PFSK-1 (cell line): ENCODE measurements at regions not wholly inside any gene's neighbourhood (a gene's known extent, or its start where the extent isn't known, plus 50 kb on each side); places are given as distances from the start of the nearest gene placed in this dataset.

Experiments
- FOXP2 ChIP-seq: optimal IDR thresholded peaks from 2 replicates; pipeline ENCODE3; 2011; ENCODE audit warnings: borderline replicate concordance, control low read depth, inconsistent platforms; ENCODE audit not compliant: insufficient read depth; ENCODE audit errors: extremely low read length, extremely low read depth
- POLR2AphosphoS5 ChIP-seq: IDR thresholded peaks from 2 replicates; pipeline ENCODE4 v1.6.1; 2012; ENCODE audit warnings: low read depth, mild to moderate bottlenecking, control low read depth, low read length, moderate library complexity
- SIN3A ChIP-seq: IDR thresholded peaks from 2 replicates; pipeline ENCODE4 v1.6.1; 2012; ENCODE audit warnings: mild to moderate bottlenecking, low read length, moderate library complexity, borderline replicate concordance; ENCODE audit not compliant: insufficient read depth
- TAF1 ChIP-seq: IDR thresholded peaks from 2 replicates; pipeline ENCODE4 v1.6.1; 2012; ENCODE audit warnings: low read length, control low read depth, borderline replicate concordance; ENCODE audit not compliant: insufficient read depth
- TF ChIP-seq, protein P1 (sequence below), 2 experiments: IDR thresholded peaks; 2 replicates each; pipeline versions ENCODE4 v1.6.1 to v1.8.0; 2011 to 2012; ENCODE audit warnings: low read depth in 2 of 2, low read length in 2 of 2, control low read depth in 1 of 2, inconsistent platforms in 1 of 2, mild to moderate bottlenecking in 1 of 2, moderate library complexity in 1 of 2; ENCODE audit not compliant: insufficient read depth in 1 of 2

DNA sequence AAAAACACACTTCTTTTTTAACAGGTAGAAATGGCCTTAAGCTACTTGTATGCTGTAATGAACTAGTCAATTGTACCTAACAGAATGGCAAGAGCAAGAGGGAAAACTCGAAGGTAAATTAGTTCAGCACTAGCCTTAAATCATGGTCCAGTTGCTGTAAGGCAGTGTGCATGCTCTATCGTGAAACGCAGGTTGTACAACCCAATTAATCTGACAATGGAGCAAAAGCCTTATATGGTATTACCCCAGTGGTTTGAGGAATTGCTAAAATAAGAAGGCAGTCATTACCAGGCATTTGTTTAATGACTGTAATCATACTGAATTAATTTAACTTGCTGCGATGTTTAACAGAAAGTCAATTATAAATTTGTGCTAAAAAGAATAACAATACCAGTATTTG is 69.3 kb upstream of the SOX4 start:
- no peak for TF ChIP-seq SIN3A
- TF ChIP-seq FOXP2: no peak
- TF ChIP-seq TAF1: no peak
- no peak for TF ChIP-seq POLR2AphosphoS5
- TF ChIP-seq, protein P1, sequence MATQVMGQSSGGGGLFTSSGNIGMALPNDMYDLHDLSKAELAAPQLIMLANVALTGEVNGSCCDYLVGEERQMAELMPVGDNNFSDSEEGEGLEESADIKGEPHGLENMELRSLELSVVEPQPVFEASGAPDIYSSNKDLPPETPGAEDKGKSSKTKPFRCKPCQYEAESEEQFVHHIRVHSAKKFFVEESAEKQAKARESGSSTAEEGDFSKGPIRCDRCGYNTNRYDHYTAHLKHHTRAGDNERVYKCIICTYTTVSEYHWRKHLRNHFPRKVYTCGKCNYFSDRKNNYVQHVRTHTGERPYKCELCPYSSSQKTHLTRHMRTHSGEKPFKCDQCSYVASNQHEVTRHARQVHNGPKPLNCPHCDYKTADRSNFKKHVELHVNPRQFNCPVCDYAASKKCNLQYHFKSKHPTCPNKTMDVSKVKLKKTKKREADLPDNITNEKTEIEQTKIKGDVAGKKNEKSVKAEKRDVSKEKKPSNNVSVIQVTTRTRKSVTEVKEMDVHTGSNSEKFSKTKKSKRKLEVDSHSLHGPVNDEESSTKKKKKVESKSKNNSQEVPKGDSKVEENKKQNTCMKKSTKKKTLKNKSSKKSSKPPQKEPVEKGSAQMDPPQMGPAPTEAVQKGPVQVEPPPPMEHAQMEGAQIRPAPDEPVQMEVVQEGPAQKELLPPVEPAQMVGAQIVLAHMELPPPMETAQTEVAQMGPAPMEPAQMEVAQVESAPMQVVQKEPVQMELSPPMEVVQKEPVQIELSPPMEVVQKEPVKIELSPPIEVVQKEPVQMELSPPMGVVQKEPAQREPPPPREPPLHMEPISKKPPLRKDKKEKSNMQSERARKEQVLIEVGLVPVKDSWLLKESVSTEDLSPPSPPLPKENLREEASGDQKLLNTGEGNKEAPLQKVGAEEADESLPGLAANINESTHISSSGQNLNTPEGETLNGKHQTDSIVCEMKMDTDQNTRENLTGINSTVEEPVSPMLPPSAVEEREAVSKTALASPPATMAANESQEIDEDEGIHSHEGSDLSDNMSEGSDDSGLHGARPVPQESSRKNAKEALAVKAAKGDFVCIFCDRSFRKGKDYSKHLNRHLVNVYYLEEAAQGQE (IDR thresholded peaks at IDR 0.05; ENCODE audit: insufficient read depth in 1 of 2, low read depth in 2 of 2, low read length in 2 of 2): no peak

DNA sequence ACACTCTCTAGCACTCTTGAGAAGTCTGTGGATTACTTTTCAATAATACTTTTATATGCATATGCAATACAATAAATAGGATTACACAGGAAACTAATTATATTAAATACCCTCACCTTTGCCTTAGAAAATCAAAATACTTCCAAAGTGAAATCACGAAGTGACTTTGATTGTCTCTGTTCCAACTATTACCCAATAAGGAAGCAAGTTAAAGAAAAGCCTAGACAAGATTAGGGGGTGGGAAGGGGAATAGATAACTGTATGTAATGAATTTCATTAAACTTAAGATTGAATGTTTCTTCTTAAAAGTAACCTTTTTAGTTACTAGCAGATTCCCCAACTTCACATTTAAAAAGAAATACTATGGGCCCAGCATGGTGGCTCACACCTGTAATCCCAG is 66.6 kb upstream of the SOX4 start:
- TF ChIP-seq TAF1 (no peak), SIN3A (no peak), POLR2AphosphoS5 (no peak), FOXP2 (no peak)
- TF ChIP-seq, protein P1 (IDR thresholded peaks at IDR 0.05; ENCODE audit: insufficient read depth in 1 of 2, low read depth in 2 of 2, low read length in 2 of 2): no peak

DNA sequence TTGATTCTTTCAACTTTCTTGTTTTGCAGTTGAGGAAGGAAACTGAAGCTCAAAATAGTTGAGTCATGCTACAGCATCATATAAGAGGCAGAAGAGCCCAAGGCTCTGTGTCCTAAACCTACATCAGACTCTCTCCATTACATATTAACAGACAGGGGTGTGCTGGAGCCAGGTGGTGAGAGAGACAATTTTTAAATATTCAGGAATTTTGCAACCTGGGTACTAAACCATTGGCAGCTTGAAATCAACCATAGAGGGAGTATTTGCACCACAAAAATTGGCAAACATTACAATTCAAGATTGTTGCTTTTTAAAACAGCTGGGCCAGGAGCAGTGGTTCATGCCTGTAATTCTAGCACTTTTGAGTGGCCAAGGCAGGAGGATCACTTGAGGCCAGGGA is 65.8 kb upstream of the SOX4 start:
- TF ChIP-seq, protein P1 (IDR thresholded peaks at IDR 0.05; ENCODE audit: insufficient read depth in 1 of 2, low read depth in 2 of 2, low read length in 2 of 2): no peak
- TF ChIP-seq FOXP2 (no peak), TAF1 (no peak), POLR2AphosphoS5 (no peak), SIN3A (no peak)

DNA sequence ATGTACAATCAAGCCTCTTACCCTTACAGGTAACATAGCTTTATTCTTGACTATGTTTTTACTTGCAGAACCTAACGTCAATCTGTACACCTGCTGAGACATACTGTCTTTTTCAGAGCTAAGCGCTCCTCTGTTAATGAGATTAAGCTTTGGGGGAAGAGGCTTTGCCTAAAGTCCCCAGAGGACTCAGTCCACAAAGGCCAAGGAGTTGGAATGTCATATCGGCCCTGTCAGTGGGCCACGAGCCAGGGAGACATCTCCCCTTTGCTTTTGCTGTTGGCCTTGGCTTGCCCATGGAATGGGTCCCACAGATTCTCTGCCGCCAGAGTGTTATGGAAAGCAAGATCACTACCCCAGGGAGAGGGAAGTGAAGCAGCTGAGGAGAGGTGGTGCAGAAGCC is 64.1 kb upstream of the SOX4 start:
- TF ChIP-seq POLR2AphosphoS5 (no peak), FOXP2 (no peak), TAF1 (no peak), SIN3A (no peak)
- TF ChIP-seq, protein P1 (IDR thresholded peaks at IDR 0.05; ENCODE audit: insufficient read depth in 1 of 2, low read depth in 2 of 2, low read length in 2 of 2): no peak

DNA sequence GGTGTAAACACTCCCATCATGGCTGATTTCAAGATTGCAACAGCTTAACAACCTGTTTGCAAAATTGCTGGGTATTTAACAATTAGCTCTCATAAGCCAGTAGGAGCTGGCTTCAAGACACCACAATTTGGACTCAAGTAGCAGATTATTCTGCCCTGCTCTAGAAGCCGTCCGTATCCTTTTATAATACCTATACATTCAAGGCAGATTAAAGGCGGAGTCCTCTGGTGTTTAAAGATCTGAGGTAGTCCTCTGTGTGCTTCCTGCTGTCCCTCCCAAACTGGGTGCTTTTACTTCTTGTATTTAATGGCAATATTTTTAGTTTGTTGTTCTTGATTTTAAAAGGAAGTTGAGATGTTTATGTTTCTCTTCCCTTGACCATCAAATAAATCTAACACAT is 62.2 kb upstream of the SOX4 start:
- TF ChIP-seq FOXP2 (no peak), POLR2AphosphoS5 (no peak), TAF1 (no peak), SIN3A (no peak)
- TF ChIP-seq, protein P1 (IDR thresholded peaks at IDR 0.05; ENCODE audit: insufficient read depth in 1 of 2, low read depth in 2 of 2, low read length in 2 of 2): no peak
